Liver (tissue), 3 donors: ENCODE measurements at regions not wholly inside any gene's neighbourhood (a gene's known extent, or its start where the extent isn't known, plus 50 kb on each side); places are given as distances from the start of the nearest gene placed in this dataset.

ENCODE experiments used
- FOXA1 ChIP-seq: IDR thresholded peaks from 2 replicates; pipeline ENCODE4 v1.6.1; 2016; ENCODE audit warnings: antibody characterized with exemption
- GABPA ChIP-seq, 2 donors: IDR thresholded peaks in 1 of 2; conservative IDR thresholded peaks in 1 of 2; 2 replicates each; pipeline ENCODE4 v1.6.1; 2016; ENCODE audit warnings: antibody characterized with exemption in 2 of 2, mild to moderate bottlenecking in 1 of 2, moderate library complexity in 1 of 2
- HNF4G ChIP-seq: IDR thresholded peaks from 2 replicates; pipeline ENCODE4 v1.6.1; 2016; ENCODE audit warnings: antibody characterized with exemption
- JUND ChIP-seq, 2 donors: IDR thresholded peaks; 2 replicates each; pipeline ENCODE4 v1.6.1; 2016; ENCODE audit warnings: antibody characterized with exemption in 2 of 2
- RAD21 ChIP-seq, 2 donors: IDR thresholded peaks; 2 replicates each; pipeline ENCODE4 v1.6.1; 2016; ENCODE audit warnings: antibody characterized with exemption in 2 of 2, mild to moderate bottlenecking in 2 of 2
- SP1 ChIP-seq: IDR thresholded peaks from 2 replicates; pipeline ENCODE4 v1.6.1; 2018; ENCODE audit warnings: antibody characterized with exemption, mild to moderate bottlenecking
- YY1 ChIP-seq: IDR thresholded peaks from 2 replicates; pipeline ENCODE4 v1.6.1; 2016; ENCODE audit warnings: antibody characterized with exemption, mild to moderate bottlenecking
- TF ChIP-seq, protein P1 (sequence below): fragments of 150-350 bp; IDR thresholded peaks from 2 replicates; pipeline ENCODE4 v1.5.1; 2017; ENCODE audit warnings: improper control_type of control experiment, low read depth, low read length; ENCODE audit not compliant: missing input control
- TF ChIP-seq, protein P2 (sequence below): IDR thresholded peaks from 2 replicates; pipeline ENCODE4 v1.6.1; 2016; ENCODE audit warnings: antibody characterized with exemption, mild to moderate bottlenecking
- TF ChIP-seq, protein P3 (sequence below): IDR thresholded peaks from 2 replicates; pipeline ENCODE4 v1.6.1; 2016; ENCODE audit warnings: antibody characterized with exemption
- TF ChIP-seq, protein P4 (sequence below): IDR thresholded peaks from 2 replicates; pipeline ENCODE4 v1.6.1; 2016; ENCODE audit warnings: antibody characterized with exemption
- donor health status: healthy.
- donor health status: healthy.

DNA sequence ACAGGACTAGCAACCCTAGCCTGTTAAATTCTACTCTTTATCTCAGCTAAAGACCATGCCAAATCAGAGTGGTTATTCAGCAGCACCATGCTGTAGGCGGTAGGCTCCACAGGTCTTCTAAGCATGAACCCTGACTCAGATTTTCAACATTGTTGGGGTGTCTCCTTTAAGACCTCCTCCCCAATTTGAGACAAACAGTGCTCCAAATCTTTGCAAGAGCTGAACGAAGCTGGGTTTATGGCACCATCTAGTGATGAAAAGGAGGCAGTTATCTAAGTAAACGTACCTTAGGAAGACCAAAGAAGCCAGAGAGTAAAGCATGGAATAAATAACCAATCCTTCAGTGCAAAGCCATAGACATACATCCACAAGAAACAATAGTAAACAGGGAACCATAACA, 334.5 kb upstream of the SLC7A11 start:
- TF ChIP-seq, protein P1, sequence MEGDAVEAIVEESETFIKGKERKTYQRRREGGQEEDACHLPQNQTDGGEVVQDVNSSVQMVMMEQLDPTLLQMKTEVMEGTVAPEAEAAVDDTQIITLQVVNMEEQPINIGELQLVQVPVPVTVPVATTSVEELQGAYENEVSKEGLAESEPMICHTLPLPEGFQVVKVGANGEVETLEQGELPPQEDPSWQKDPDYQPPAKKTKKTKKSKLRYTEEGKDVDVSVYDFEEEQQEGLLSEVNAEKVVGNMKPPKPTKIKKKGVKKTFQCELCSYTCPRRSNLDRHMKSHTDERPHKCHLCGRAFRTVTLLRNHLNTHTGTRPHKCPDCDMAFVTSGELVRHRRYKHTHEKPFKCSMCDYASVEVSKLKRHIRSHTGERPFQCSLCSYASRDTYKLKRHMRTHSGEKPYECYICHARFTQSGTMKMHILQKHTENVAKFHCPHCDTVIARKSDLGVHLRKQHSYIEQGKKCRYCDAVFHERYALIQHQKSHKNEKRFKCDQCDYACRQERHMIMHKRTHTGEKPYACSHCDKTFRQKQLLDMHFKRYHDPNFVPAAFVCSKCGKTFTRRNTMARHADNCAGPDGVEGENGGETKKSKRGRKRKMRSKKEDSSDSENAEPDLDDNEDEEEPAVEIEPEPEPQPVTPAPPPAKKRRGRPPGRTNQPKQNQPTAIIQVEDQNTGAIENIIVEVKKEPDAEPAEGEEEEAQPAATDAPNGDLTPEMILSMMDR = peak; percentile 38
- TF ChIP-seq, protein P2, sequence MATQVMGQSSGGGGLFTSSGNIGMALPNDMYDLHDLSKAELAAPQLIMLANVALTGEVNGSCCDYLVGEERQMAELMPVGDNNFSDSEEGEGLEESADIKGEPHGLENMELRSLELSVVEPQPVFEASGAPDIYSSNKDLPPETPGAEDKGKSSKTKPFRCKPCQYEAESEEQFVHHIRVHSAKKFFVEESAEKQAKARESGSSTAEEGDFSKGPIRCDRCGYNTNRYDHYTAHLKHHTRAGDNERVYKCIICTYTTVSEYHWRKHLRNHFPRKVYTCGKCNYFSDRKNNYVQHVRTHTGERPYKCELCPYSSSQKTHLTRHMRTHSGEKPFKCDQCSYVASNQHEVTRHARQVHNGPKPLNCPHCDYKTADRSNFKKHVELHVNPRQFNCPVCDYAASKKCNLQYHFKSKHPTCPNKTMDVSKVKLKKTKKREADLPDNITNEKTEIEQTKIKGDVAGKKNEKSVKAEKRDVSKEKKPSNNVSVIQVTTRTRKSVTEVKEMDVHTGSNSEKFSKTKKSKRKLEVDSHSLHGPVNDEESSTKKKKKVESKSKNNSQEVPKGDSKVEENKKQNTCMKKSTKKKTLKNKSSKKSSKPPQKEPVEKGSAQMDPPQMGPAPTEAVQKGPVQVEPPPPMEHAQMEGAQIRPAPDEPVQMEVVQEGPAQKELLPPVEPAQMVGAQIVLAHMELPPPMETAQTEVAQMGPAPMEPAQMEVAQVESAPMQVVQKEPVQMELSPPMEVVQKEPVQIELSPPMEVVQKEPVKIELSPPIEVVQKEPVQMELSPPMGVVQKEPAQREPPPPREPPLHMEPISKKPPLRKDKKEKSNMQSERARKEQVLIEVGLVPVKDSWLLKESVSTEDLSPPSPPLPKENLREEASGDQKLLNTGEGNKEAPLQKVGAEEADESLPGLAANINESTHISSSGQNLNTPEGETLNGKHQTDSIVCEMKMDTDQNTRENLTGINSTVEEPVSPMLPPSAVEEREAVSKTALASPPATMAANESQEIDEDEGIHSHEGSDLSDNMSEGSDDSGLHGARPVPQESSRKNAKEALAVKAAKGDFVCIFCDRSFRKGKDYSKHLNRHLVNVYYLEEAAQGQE = no peak
- TF ChIP-seq SP1 = no peak
- no peak for TF ChIP-seq GABPA (IDR thresholded peaks at IDR 0.05 in 1 of 2, conservative IDR thresholded peaks at IDR 0.05 in 1 of 2)
- TF ChIP-seq JUND (IDR thresholded peaks at IDR 0.05) = no peak
- TF ChIP-seq RAD21 (IDR thresholded peaks at IDR 0.05) = peak; percentile 67 to 85
- no peak for TF ChIP-seq YY1
- TF ChIP-seq, protein P3, sequence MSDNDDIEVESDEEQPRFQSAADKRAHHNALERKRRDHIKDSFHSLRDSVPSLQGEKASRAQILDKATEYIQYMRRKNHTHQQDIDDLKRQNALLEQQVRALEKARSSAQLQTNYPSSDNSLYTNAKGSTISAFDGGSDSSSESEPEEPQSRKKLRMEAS = no peak
- TF ChIP-seq, protein P4, sequence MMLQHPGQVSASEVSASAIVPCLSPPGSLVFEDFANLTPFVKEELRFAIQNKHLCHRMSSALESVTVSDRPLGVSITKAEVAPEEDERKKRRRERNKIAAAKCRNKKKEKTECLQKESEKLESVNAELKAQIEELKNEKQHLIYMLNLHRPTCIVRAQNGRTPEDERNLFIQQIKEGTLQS = no peak
- no peak for TF ChIP-seq FOXA1
- TF ChIP-seq HNF4G = no peak
